Memory B cell (primary cell): ENCODE measurements at regions not wholly inside any gene's neighbourhood (a gene's known extent, or its start where the extent isn't known, plus 50 kb on each side); places are given as distances from the start of the nearest gene placed in this dataset.
"Not testable (repeated sequence)": the region's sequence is repeated elsewhere in the genome, so short reads cannot be mapped to it uniquely, and the experiment has no call there.

ENCODE experiments used
- ATAC-seq: fragments of 150-1000 bp; cut with Tn5 transposase; 2 replicates; pipeline ENCODE4 v1.10.0; 2021; ENCODE audit warnings: low read depth, mild to moderate bottlenecking, moderate library complexity
- DNase-seq, 2 donors: peaks; one replicate each; pipeline ENCODE4 v3.0.0; 2022; ENCODE audit warnings: low spot score in 2 of 2
- H3K27ac Mint-ChIP-seq: one replicate; pipeline ENCODE4 v1.8.0; 2022; ENCODE audit warnings: mild to moderate bottlenecking, moderate library complexity, mixed read lengths
- H3K27me3 Mint-ChIP-seq: one replicate; pipeline ENCODE4 v1.8.0; 2022; ENCODE audit warnings: mixed read lengths
- H3K36me3 Mint-ChIP-seq: one replicate; pipeline ENCODE4 v1.8.0; 2022; ENCODE audit warnings: mild to moderate bottlenecking, mixed read lengths
- H3K4me1 Mint-ChIP-seq: one replicate; pipeline ENCODE4 v1.8.0; 2022; ENCODE audit warnings: mixed read lengths
- H3K4me3 Mint-ChIP-seq: one replicate; pipeline ENCODE4 v1.8.0; 2022; ENCODE audit warnings: mild to moderate bottlenecking, moderate library complexity, mixed read lengths
- H3K9me3 Mint-ChIP-seq: one replicate; pipeline ENCODE4 v1.8.0; 2022; ENCODE audit warnings: mixed read lengths

- H3K9me3 Mint-ChIP-seq, DNase-seq, H3K27me3 Mint-ChIP-seq, ATAC-seq, H3K4me1 Mint-ChIP-seq, H3K4me3 Mint-ChIP-seq, H3K36me3 Mint-ChIP-seq, H3K27ac Mint-ChIP-seq: not testable (repeated sequence)
These were observed 84.4 kb upstream of the SLC24A2 start for GRCh38 chr9:19873188-19873587.

DNA sequence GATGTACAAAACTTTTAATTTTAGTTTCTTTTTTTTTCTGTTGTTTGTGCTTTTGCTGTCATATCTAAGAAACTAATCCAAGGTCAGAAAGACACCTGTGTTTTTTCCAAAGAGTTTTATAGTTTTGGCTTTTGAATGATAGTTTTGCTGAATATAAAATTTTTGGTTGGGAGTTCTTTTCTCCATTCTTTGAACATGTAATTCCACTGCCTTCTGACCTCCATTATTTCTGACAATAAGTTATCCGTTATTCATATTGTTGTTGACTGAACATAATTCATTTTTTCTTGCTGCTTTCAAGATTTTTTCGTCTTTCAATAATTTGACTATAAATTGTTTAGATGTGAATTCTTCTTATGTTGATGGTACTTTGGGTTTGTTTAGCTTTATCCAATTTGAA lies 82.2 kb upstream of the SLC24A2 start:
- Mint-ChIP-seq H3K4me3 (no peak overlapping the region), H3K9me3 (peaks cover 7% of the 10 kb centered on the region), H3K4me1 (no peaks in the 10 kb centered on the region), H3K27ac (no peak overlapping the region), H3K36me3 (no peaks in the 10 kb centered on the region), H3K27me3 (no peaks in the 10 kb centered on the region)
- no peak for DNase-seq
- no peak for ATAC-seq

DNA sequence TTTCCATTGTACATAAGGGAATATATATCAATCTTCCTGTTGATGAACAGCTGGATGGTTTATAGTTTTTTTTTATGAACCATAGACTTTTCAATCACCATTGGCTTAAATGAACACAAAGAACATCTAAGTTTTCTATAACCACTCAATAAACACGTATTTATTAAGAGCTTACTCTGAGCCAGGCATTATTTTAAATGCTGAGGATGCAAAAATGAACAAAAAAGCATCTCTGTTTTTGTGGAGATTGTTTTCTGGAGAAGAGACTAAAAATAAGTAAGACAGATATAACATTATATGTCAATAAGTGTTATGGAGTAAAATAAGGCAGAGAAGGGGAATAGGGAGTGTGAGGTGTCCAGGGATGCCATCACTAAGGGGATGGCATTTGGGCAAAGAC lies 52.1 kb upstream of the SLC24A2 start:
- Mint-ChIP-seq H3K4me1 (no peaks in the 10 kb centered on the region), H3K9me3 (peaks cover 5% of the 10 kb centered on the region), H3K27me3 (no peaks in the 10 kb centered on the region), H3K4me3 (no peak overlapping the region), H3K36me3 (no peaks in the 10 kb centered on the region), H3K27ac (no peak overlapping the region)
- DNase-seq, result no peak
- ATAC-seq, result no peak
